Muscle layer of duodenum (tissue), 2 donors: ENCODE measurements at regions not wholly inside any gene's neighbourhood (a gene's known extent, or its start where the extent isn't known, plus 50 kb on each side); places are given as distances from the start of the nearest gene placed in this dataset.

Source experiments
- H3K27ac ChIP-seq: one replicate; pipeline ENCODE4 v1.7.0; 2013; ENCODE audit warnings: mild to moderate bottlenecking, low read length
- H3K27me3 ChIP-seq: one replicate; pipeline ENCODE4 v1.7.0; 2013; ENCODE audit warnings: low read depth, mild to moderate bottlenecking, control low read depth, low read length
- H3K36me3 ChIP-seq, 2 donors: one replicate each; pipeline ENCODE4 v1.7.0; 2013; ENCODE audit warnings: low read length in 2 of 2, control low read depth in 1 of 2, mild to moderate bottlenecking in 1 of 2; ENCODE audit not compliant: insufficient read depth in 2 of 2, control insufficient read depth in 1 of 2
- H3K4me1 ChIP-seq, 2 donors: one replicate each; pipeline ENCODE4 v1.7.0; 2013; ENCODE audit warnings: low read length in 2 of 2, mild to moderate bottlenecking in 2 of 2, control low read depth in 1 of 2, moderate library complexity in 1 of 2; ENCODE audit not compliant: insufficient read depth in 2 of 2, control insufficient read depth in 1 of 2
- H3K4me3 ChIP-seq, 2 donors: one replicate each; pipeline ENCODE4 v1.7.0; 2013; ENCODE audit warnings: low read length in 2 of 2, low read depth in 1 of 2, mild to moderate bottlenecking in 1 of 2
- H3K9me3 ChIP-seq, 2 donors: one replicate each; pipeline ENCODE4 v1.7.0; 2013; ENCODE audit warnings: low read length in 2 of 2, control low read depth in 1 of 2, mild to moderate bottlenecking in 1 of 2; ENCODE audit not compliant: control insufficient read depth in 1 of 2
- donor health status: healthy.

GRCh38 chr2:217438136-217438535 is 564.7 kb downstream of the TNS1 start:
- no peak overlapping the region for H3K27ac ChIP-seq
- H3K36me3 ChIP-seq = no peaks in the 10 kb centered on the region
- H3K4me3 ChIP-seq = no peak overlapping the region
- H3K9me3 ChIP-seq = no peaks in the 10 kb centered on the region
- H3K27me3 ChIP-seq = no peaks in the 10 kb centered on the region
- H3K4me1 ChIP-seq = peaks cover 10 to 40% of the 10 kb centered on the region in 2 donors

GRCh38 chr2:217437290-217437870 is 565.4 kb downstream of the TNS1 start:
- no peak overlapping the region for H3K4me3 ChIP-seq
- H3K9me3 ChIP-seq = no peaks in the 10 kb centered on the region
- no peaks in the 10 kb centered on the region for H3K36me3 ChIP-seq
- no peak overlapping the region for H3K27ac ChIP-seq
- H3K27me3 ChIP-seq = no peaks in the 10 kb centered on the region
- peaks cover 10 to 43% of the 10 kb centered on the region in 2 donors for H3K4me1 ChIP-seq

- H3K27ac ChIP-seq = no peak overlapping the region
- H3K9me3 ChIP-seq = no peaks in the 10 kb centered on the region
- no peaks in the 10 kb centered on the region for H3K27me3 ChIP-seq
- no peak overlapping the region for H3K4me3 ChIP-seq
- H3K4me1 ChIP-seq = peaks cover 10 to 47% of the 10 kb centered on the region in 2 donors
- H3K36me3 ChIP-seq = no peaks in the 10 kb centered on the region
Observed at GRCh38 chr2:217436386-217436785, 566.4 kb downstream of the TNS1 start.

GRCh38 chr2:217434180-217434975 is 568.4 kb downstream of the TNS1 start:
- Histone ChIP-seq H3K27ac (peak overlapping the region; percentile 64), H3K4me1 (peaks cover 10 to 54% of the 10 kb centered on the region in 2 donors), H3K4me3 (peak overlapping the region; percentile 4 to 8)

GRCh38 chr2:217433522-217433921 is 569.3 kb downstream of the TNS1 start:
- Histone ChIP-seq H3K4me1 (peaks cover 10 to 60% of the 10 kb centered on the region in 2 donors), H3K27ac (peak overlapping the region; percentile 64), H3K9me3 (no peaks in the 10 kb centered on the region), H3K4me3 (peak overlapping the region; percentile 4 to 8), H3K27me3 (no peaks in the 10 kb centered on the region), H3K36me3 (no peaks in the 10 kb centered on the region)

More at GRCh38 chr2:217434180-217434975, 568.4 kb downstream of the TNS1 start:
- Histone ChIP-seq H3K27me3 (no peaks in the 10 kb centered on the region), H3K36me3 (no peaks in the 10 kb centered on the region), H3K9me3 (no peaks in the 10 kb centered on the region)

GRCh38 chr2:217431577-217432269 is 571.1 kb downstream of the TNS1 start:
- H3K36me3 ChIP-seq = no peaks in the 10 kb centered on the region
- no peak overlapping the region for H3K4me3 ChIP-seq
- no peaks in the 10 kb centered on the region for H3K9me3 ChIP-seq
- no peak overlapping the region for H3K27ac ChIP-seq
- H3K4me1 ChIP-seq = peaks cover 6 to 48% of the 10 kb centered on the region in 2 donors
- no peaks in the 10 kb centered on the region for H3K27me3 ChIP-seq

GRCh38 chr2:217430916-217431576 is 571.2 kb upstream of the TNP1 start:
- H3K9me3 ChIP-seq = no peaks in the 10 kb centered on the region
- peak overlapping the region; percentile 20 for H3K27ac ChIP-seq
- no peak overlapping the region for H3K4me3 ChIP-seq
- peaks cover 5 to 42% of the 10 kb centered on the region in 2 donors for H3K4me1 ChIP-seq
- H3K36me3 ChIP-seq = no peaks in the 10 kb centered on the region
- no peaks in the 10 kb centered on the region for H3K27me3 ChIP-seq

GRCh38 chr2:217429981-217430500 is 570.2 kb upstream of the TNP1 start:
- Histone ChIP-seq H3K27me3 (no peaks in the 10 kb centered on the region), H3K4me1 (peaks cover 5 to 34% of the 10 kb centered on the region in 2 donors), H3K4me3 (no peak overlapping the region), H3K9me3 (no peaks in the 10 kb centered on the region), H3K27ac (peak overlapping the region; percentile 20), H3K36me3 (no peaks in the 10 kb centered on the region)

GRCh38 chr2:217421834-217422233 is 562.0 kb upstream of the TNP1 start:
- Histone ChIP-seq H3K9me3 (no peaks in the 10 kb centered on the region), H3K4me1 (peaks cover 0 to 10% of the 10 kb centered on the region in 2 donors), H3K4me3 (no peak overlapping the region), H3K27ac (no peak overlapping the region), H3K36me3 (no peaks in the 10 kb centered on the region), H3K27me3 (no peaks in the 10 kb centered on the region)

- H3K36me3 ChIP-seq = no peaks in the 10 kb centered on the region
- peak overlapping the region; percentile 10 for H3K27ac ChIP-seq
- peaks cover 0 to 10% of the 10 kb centered on the region in 2 donors for H3K4me1 ChIP-seq
- no peaks in the 10 kb centered on the region for H3K9me3 ChIP-seq
- H3K4me3 ChIP-seq = no peak overlapping the region
- H3K27me3 ChIP-seq = no peaks in the 10 kb centered on the region
Observed at GRCh38 chr2:217420854-217421253, 561.0 kb upstream of the TNP1 start.
